ENCODE measurements at regions not wholly inside any gene's neighbourhood (a gene's known extent, or its start where the extent isn't known, plus 50 kb on each side); places are given as distances from the start of the nearest gene placed in this dataset.

DNA sequence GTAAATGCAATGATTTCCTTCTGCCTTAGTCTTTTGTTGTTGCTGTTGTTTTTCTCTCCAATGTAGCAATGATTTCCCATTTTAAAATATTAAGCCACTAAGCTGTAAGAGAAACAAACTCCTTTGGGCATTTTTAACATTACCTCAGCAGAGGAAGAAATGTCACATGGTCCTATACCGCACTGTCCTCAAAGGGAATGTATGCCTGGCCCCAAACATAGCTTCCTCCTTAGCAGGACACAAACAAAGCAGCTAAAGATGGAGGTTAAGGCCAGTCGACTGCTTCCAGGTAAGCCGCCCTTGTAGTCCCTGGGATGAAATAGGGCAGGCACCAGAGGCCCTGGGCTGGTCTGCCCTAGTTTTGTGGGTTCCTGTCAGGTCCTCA lies 249.0 kb downstream of the TSHZ3 start:
- Histone ChIP-seq H3K9ac (ENCODE audit: low read length) (no peak overlapping the region), H3K9me3 (replicated peaks; ENCODE audit: insufficient read depth, low read length) (no peaks in the 10 kb centered on the region), H3K4me2 (ENCODE audit: low read depth, low read length) (no peak overlapping the region), H3K4me3 (ENCODE audit: low read length) (no peak overlapping the region), H3K36me3 (replicated peaks; ENCODE audit: insufficient read depth, low read length) (no peaks in the 10 kb centered on the region), H3K4me1 (ENCODE audit: low read length) (no peaks in the 10 kb centered on the region), H3F3A (ENCODE audit: insufficient read depth, low read length) (no peaks in the 10 kb centered on the region), H4K20me1 (ENCODE audit: insufficient read depth, low read length) (no peaks in the 10 kb centered on the region), H3K27me3 (replicated peaks; ENCODE audit: insufficient read depth, low read length) (peaks cover 40% of the 10 kb centered on the region), H3K27ac (ENCODE audit: low read length) (no peak overlapping the region), H2AFZ (ENCODE audit: low read length) (no peak overlapping the region), H3K9me2 (replicated peaks; ENCODE audit: insufficient read depth, low read length) (no peaks in the 10 kb centered on the region), H3K79me2 (ENCODE audit: low read length) (no peaks in the 10 kb centered on the region)
- TF ChIP-seq, protein P1, sequence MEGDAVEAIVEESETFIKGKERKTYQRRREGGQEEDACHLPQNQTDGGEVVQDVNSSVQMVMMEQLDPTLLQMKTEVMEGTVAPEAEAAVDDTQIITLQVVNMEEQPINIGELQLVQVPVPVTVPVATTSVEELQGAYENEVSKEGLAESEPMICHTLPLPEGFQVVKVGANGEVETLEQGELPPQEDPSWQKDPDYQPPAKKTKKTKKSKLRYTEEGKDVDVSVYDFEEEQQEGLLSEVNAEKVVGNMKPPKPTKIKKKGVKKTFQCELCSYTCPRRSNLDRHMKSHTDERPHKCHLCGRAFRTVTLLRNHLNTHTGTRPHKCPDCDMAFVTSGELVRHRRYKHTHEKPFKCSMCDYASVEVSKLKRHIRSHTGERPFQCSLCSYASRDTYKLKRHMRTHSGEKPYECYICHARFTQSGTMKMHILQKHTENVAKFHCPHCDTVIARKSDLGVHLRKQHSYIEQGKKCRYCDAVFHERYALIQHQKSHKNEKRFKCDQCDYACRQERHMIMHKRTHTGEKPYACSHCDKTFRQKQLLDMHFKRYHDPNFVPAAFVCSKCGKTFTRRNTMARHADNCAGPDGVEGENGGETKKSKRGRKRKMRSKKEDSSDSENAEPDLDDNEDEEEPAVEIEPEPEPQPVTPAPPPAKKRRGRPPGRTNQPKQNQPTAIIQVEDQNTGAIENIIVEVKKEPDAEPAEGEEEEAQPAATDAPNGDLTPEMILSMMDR (IDR thresholded peaks at IDR 0.05; ENCODE audit: low read length), result no peak
- DNase-seq, result no peak

- no peaks in the 10 kb centered on the region for H3K36me3 ChIP-seq (replicated peaks; ENCODE audit: insufficient read depth, low read length)
- H2AFZ ChIP-seq (ENCODE audit: low read length), result no peak overlapping the region
- H3F3A ChIP-seq (ENCODE audit: insufficient read depth, low read length), result no peaks in the 10 kb centered on the region
- H3K27ac ChIP-seq (ENCODE audit: low read length), result no peak overlapping the region
- H3K4me1 ChIP-seq (ENCODE audit: low read length), result no peaks in the 10 kb centered on the region
- H3K9ac ChIP-seq (ENCODE audit: low read length), result no peak overlapping the region
- TF ChIP-seq EZH2 (optimal IDR thresholded peaks at IDR 0.05; ENCODE audit: low read depth, low read length) (no peak), EZH2phosphoT487 (IDR thresholded peaks at IDR 0.05; ENCODE audit: low read length) (no peak)
- TF ChIP-seq, protein P1 (IDR thresholded peaks at IDR 0.05; ENCODE audit: low read length), result no peak
- no peak for DNase-seq
- H3K4me2 ChIP-seq (ENCODE audit: low read depth, low read length), result no peak overlapping the region
- H3K4me3 ChIP-seq (ENCODE audit: low read length), result no peak overlapping the region
- H3K9me3 ChIP-seq (replicated peaks; ENCODE audit: insufficient read depth, low read length), result no peaks in the 10 kb centered on the region
- H4K20me1 ChIP-seq (ENCODE audit: insufficient read depth, low read length), result no peaks in the 10 kb centered on the region
- peaks cover 37% of the 10 kb centered on the region for H3K27me3 ChIP-seq (replicated peaks; ENCODE audit: insufficient read depth, low read length)
- no peaks in the 10 kb centered on the region for H3K79me2 ChIP-seq (ENCODE audit: low read length)
- no peaks in the 10 kb centered on the region for H3K9me2 ChIP-seq (replicated peaks; ENCODE audit: insufficient read depth, low read length)
These were observed 249.6 kb downstream of the TSHZ3 start for GRCh38 chr19:31099515-31100205.

- no peak overlapping the region for H3K27ac ChIP-seq (ENCODE audit: low read length)
- H3K4me2 ChIP-seq (ENCODE audit: low read depth, low read length), result no peak overlapping the region
- no peaks in the 10 kb centered on the region for H3K79me2 ChIP-seq (ENCODE audit: low read length)
- no peaks in the 10 kb centered on the region for H4K20me1 ChIP-seq (ENCODE audit: insufficient read depth, low read length)
- DNase-seq, result no peak
- no peak overlapping the region for H3K9ac ChIP-seq (ENCODE audit: low read length)
- H3K9me3 ChIP-seq (replicated peaks; ENCODE audit: insufficient read depth, low read length), result no peaks in the 10 kb centered on the region
- H3K27me3 ChIP-seq (replicated peaks; ENCODE audit: insufficient read depth, low read length), result peaks cover 37% of the 10 kb centered on the region
- H3F3A ChIP-seq (ENCODE audit: insufficient read depth, low read length), result no peaks in the 10 kb centered on the region
- H3K9me2 ChIP-seq (replicated peaks; ENCODE audit: insufficient read depth, low read length), result no peaks in the 10 kb centered on the region
- H3K36me3 ChIP-seq (replicated peaks; ENCODE audit: insufficient read depth, low read length), result no peaks in the 10 kb centered on the region
- TF ChIP-seq EZH2phosphoT487 (IDR thresholded peaks at IDR 0.05; ENCODE audit: low read length) (no peak), EZH2 (optimal IDR thresholded peaks at IDR 0.05; ENCODE audit: low read depth, low read length) (no peak)
- TF ChIP-seq, protein P1 (IDR thresholded peaks at IDR 0.05; ENCODE audit: low read length), result no peak
- no peak overlapping the region for H3K4me3 ChIP-seq (ENCODE audit: low read length)
- H2AFZ ChIP-seq (ENCODE audit: low read length), result no peak overlapping the region
- no peaks in the 10 kb centered on the region for H3K4me1 ChIP-seq (ENCODE audit: low read length)
These were observed 250.4 kb downstream of the TSHZ3 start for GRCh38 chr19:31098836-31099235.

Data from MM.1S (cell line).